Activated CD8-positive, alpha-beta T cell treated with anti-CD3 and anti-CD28 coated beads for 36 hours (primary cell): ENCODE measurements at regions not wholly inside any gene's neighbourhood (a gene's known extent, or its start where the extent isn't known, plus 50 kb on each side); places are given as distances from the start of the nearest gene placed in this dataset.

Experiments
- ATAC-seq: fragments of 200-7000 bp; cut with Tn5 transposase; one replicate; pipeline ENCODE4 v1.10.0; 2021; ENCODE audit warnings: mild to moderate bottlenecking, moderate library complexity
- CTCF ChIA-PET: fragments of 350-600 bp; sonication (Branson Sonifier 250); formaldehyde crosslinking; loops from one replicate; lab custom pipeline; 2021; ENCODE audit warnings: antibody characterized with exemption; lab: Charles Lee
- POLR2A ChIA-PET: fragments of 350-600 bp; sonication (Branson Sonifier 250); formaldehyde crosslinking; loops from one replicate; lab custom pipeline; 2021; ENCODE audit warnings: antibody characterized with exemption; lab: Charles Lee
- DNase-seq: peaks from one replicate; pipeline ENCODE4 v3.0.0-alpha.2; 2020
- H3K27ac Mint-ChIP-seq: one replicate; pipeline ENCODE4 v1.8.0; 2021; ENCODE audit warnings: mild to moderate bottlenecking, mixed read lengths
- H3K27me3 Mint-ChIP-seq: one replicate; pipeline ENCODE4 v1.8.0; 2021; ENCODE audit warnings: mixed read lengths
- H3K36me3 Mint-ChIP-seq: one replicate; pipeline ENCODE4 v1.8.0; 2021; ENCODE audit warnings: low read depth, mixed read lengths
- H3K4me1 Mint-ChIP-seq: one replicate; pipeline ENCODE4 v1.8.0; 2021; ENCODE audit warnings: low read depth, mixed read lengths
- H3K4me3 Mint-ChIP-seq: one replicate; pipeline ENCODE4 v1.8.0; 2021; ENCODE audit warnings: mild to moderate bottlenecking, moderate library complexity, mixed read lengths
- H3K9me3 Mint-ChIP-seq: one replicate; pipeline ENCODE4 v1.8.0; 2021; ENCODE audit warnings: mixed read lengths
- intact Hi-C: fragments of 100-400 bp; cut with micrococcal nuclease; formaldehyde crosslinking; loops from one replicate; pipeline ENCODE4 v1.10.0; 2022
- TF ChIP-seq, protein P1 (sequence below): fragments of 200-600 bp; IDR thresholded peaks from one replicate; pipeline ENCODE4 v1.8.0; 2022; ENCODE audit warnings: antibody characterized with exemption, mild to moderate bottlenecking

DNA sequence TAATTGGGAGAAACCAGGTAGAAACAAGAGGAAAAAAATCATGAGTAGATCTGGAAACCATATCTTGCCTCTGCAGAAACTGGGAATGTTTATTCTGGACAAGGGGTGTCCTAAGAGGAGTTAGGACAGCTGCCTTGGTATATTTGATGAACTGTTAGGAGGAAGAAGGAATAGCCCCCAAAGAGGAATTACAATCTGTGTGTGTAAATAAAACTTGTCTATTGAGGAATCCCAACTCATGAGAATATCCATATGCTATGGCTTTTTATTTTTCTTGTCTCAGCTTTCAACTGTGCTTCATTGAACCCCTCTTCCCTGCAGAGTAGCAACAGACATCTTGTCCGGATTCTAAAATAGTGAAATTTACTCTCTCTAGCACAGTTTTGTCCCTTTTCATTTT lies 423.5 kb upstream of the SLC14A2 start:
- no peaks in the 10 kb centered on the region for H3K36me3 Mint-ChIP-seq
- ChIA-PET POLR2A (no interaction called here), CTCF (interaction anchor here (0.6 kb wide), 1 partner anchor 12 kb away, joined by 3 read pairs; no protein-coding TSS in a partner anchor)
- peaks cover 1% of the 10 kb centered on the region for H3K27me3 Mint-ChIP-seq
- no peak overlapping the region for H3K4me3 Mint-ChIP-seq
- H3K4me1 Mint-ChIP-seq: no peaks in the 10 kb centered on the region
- intact Hi-C loops: no loop called here
- DNase-seq: no peak
- no peaks in the 10 kb centered on the region for H3K9me3 Mint-ChIP-seq
- no peak for ATAC-seq
- TF ChIP-seq, protein P1, sequence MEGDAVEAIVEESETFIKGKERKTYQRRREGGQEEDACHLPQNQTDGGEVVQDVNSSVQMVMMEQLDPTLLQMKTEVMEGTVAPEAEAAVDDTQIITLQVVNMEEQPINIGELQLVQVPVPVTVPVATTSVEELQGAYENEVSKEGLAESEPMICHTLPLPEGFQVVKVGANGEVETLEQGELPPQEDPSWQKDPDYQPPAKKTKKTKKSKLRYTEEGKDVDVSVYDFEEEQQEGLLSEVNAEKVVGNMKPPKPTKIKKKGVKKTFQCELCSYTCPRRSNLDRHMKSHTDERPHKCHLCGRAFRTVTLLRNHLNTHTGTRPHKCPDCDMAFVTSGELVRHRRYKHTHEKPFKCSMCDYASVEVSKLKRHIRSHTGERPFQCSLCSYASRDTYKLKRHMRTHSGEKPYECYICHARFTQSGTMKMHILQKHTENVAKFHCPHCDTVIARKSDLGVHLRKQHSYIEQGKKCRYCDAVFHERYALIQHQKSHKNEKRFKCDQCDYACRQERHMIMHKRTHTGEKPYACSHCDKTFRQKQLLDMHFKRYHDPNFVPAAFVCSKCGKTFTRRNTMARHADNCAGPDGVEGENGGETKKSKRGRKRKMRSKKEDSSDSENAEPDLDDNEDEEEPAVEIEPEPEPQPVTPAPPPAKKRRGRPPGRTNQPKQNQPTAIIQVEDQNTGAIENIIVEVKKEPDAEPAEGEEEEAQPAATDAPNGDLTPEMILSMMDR: no peak
- H3K27ac Mint-ChIP-seq: no peak overlapping the region

DNA sequence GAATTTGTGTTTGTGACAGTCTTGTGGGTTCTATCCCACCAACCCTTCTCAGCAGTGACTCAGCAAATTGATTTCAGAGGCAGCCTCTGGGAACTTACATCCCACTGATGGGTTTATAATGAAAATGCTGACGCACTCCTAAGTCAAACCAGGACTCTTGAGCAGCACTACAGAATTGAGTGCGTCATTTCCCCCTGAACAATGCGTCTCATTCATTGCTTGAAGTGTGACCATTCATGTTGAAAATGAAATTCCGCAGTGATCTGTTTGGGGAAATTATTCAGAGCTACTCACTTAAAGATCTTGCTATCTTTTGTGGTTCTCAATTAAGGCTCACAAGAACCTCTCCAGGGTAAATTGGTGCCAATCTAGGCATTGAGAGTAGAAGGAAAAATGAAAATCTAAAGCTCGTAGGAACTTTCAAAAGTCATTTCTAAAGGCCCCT lies 417.7 kb upstream of the SLC14A2 start:
- POLR2A ChIA-PET: no interaction called here
- peak; percentile 25 for DNase-seq
- peak; percentile 84 for ATAC-seq
- Mint-ChIP-seq H3K27me3 (peaks cover 6% of the 10 kb centered on the region), H3K4me3 (no peak overlapping the region), H3K4me1 (no peaks in the 10 kb centered on the region), H3K27ac (no peak overlapping the region), H3K36me3 (no peaks in the 10 kb centered on the region), H3K9me3 (no peaks in the 10 kb centered on the region)
- intact Hi-C loops: no loop called here
- TF ChIP-seq, protein P1: no peak
- CTCF ChIA-PET: interaction anchor here (3.0 kb wide), 1 partner anchor 15 kb away, joined by 20 read pairs; no protein-coding TSS in a partner anchor

DNA sequence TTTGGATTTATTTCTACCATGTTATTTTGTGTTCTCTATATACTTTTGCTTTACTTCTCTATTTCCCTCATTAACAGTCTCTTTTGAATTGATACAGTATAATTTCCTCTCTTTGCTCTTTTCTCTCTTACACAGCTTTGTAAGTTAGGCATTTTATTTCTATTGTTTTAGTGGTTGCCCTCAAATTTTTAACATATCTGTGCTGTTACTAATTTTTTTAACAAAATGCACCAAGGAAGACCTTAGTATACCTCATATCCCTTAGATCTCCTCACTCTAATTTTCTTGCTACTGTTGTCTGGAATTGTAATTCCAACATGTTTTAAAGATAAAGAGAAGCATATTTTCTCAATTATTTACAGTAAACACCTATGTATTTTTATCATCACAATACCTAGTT lies 416.8 kb upstream of the SLC14A2 start:
- CTCF ChIA-PET: interaction anchor here (3.0 kb wide), 1 partner anchor 14 kb away, joined by 20 read pairs; no protein-coding TSS in a partner anchor
- intact Hi-C loops: no loop called here
- Mint-ChIP-seq H3K9me3 (no peaks in the 10 kb centered on the region), H3K27ac (no peak overlapping the region), H3K36me3 (no peaks in the 10 kb centered on the region), H3K4me1 (no peaks in the 10 kb centered on the region), H3K27me3 (peaks cover 6% of the 10 kb centered on the region), H3K4me3 (no peak overlapping the region)
- ATAC-seq (no peak), DNase-seq (no peak)
- TF ChIP-seq, protein P1: no peak
- POLR2A ChIA-PET: no interaction called here

DNA sequence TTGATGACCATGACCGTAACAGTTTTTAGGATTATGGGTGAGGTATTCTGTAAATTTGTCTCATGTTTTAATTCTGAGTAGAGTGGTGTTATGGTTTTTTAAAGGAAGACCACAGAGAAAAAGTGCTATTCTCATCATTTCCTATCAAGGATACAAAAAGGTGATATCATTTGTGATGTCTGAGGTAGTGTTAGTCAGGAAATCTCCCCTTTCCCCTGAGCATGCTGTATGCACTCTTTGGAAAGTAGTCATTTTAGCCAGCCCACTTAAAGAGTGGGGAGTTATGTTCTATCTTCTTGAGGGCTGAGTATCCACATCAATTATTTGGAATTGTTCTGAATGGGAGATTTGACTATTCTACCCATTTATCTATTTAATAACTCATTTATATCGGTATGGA lies 414.2 kb upstream of the SLC14A2 start:
- H3K9me3 Mint-ChIP-seq: no peaks in the 10 kb centered on the region
- DNase-seq (no peak), ATAC-seq (peak; percentile 53)
- H3K27ac Mint-ChIP-seq: no peak overlapping the region
- no peaks in the 10 kb centered on the region for H3K36me3 Mint-ChIP-seq
- no peak overlapping the region for H3K4me3 Mint-ChIP-seq
- TF ChIP-seq, protein P1: no peak
- no peaks in the 10 kb centered on the region for H3K4me1 Mint-ChIP-seq
- POLR2A ChIA-PET: no interaction called here
- intact Hi-C loops: no loop called here
- CTCF ChIA-PET: no interaction called here
- peaks cover 6% of the 10 kb centered on the region for H3K27me3 Mint-ChIP-seq

DNA sequence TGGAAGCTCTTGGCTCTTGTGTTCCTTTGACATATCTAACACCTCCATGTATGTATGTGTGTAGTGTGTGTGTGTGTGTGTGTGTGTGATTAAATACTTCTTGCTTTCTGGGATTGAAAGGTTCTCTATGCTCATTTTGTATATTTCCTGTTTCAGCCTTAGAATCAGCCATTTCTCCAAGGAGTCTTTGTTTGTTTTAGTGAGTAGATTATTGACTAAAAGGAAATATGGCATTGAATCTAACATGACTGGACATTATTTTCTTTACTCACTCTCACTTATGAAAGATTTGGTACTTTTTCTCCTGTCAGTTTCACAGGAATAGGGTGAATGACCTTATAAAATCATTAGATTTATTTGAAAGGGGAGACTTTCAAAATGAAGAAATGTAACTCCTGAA lies 413.8 kb upstream of the SLC14A2 start:
- H3K9me3 Mint-ChIP-seq: no peaks in the 10 kb centered on the region
- H3K4me1 Mint-ChIP-seq: no peaks in the 10 kb centered on the region
- ChIA-PET POLR2A (no interaction called here), CTCF (interaction anchor here (1.2 kb wide), 1 partner anchor 12 kb away, joined by 5 read pairs; no protein-coding TSS in a partner anchor)
- intact Hi-C loops: no loop called here
- ATAC-seq (no peak), DNase-seq (no peak)
- no peak overlapping the region for H3K4me3 Mint-ChIP-seq
- TF ChIP-seq, protein P1: no peak
- H3K27me3 Mint-ChIP-seq: peaks cover 6% of the 10 kb centered on the region
- no peaks in the 10 kb centered on the region for H3K36me3 Mint-ChIP-seq
- no peak overlapping the region for H3K27ac Mint-ChIP-seq
